GM21528 (cell line): ENCODE measurements at regions not wholly inside any gene's neighbourhood (a gene's known extent, or its start where the extent isn't known, plus 50 kb on each side); places are given as distances from the start of the nearest gene placed in this dataset.
"Not testable (repeated sequence)": the region's sequence is repeated elsewhere in the genome, so short reads cannot be mapped to it uniquely, and the experiment has no call there.

Source experiments
- ATAC-seq: cut with Tn5 transposase; IDR thresholded peaks from one replicate; pipeline ENCODE4 v1.9.1; 2021; ENCODE audit warnings: mild to moderate bottlenecking, moderate library complexity; ENCODE audit not compliant: unreplicated experiment, low FRiP score

DNA sequence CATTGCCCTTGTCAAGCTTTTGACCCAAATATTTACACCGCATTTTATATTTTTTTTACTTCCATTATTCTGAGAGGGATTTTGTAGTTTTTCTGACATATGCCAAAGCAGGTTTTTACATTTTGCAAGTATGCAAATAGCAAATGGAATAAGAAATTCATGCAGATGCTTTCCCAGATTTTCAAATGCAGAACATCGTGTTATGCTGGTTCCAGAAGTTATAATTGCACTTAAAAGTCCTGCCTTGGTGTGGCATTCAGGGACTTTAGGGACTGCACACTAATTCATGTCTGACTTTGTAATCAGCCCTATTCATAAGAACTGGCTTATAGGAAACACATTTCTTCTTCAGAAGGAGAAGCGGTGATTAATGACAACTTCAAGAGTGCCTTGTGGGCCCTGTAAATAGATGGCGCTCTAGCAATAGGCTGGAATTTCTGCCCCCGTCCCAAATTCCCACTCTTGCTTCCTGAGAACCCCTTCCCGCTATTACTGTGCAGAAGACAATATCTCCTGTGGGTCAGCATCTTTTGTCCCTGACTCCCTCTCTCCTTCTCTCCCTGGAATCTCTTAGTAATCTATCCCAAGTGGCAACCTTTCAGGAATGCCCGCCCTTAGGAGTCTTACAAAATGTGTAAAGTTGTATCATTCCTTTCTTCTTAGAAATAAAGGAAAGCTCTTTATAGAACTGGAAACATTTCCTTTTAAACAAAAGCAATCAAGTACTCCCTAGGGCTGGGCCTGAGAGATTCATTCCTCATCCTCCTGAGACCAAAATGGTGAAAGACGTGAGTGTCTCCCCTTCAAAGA lies 264.0 kb downstream of the INHBA start:
- no peak for ATAC-seq

DNA sequence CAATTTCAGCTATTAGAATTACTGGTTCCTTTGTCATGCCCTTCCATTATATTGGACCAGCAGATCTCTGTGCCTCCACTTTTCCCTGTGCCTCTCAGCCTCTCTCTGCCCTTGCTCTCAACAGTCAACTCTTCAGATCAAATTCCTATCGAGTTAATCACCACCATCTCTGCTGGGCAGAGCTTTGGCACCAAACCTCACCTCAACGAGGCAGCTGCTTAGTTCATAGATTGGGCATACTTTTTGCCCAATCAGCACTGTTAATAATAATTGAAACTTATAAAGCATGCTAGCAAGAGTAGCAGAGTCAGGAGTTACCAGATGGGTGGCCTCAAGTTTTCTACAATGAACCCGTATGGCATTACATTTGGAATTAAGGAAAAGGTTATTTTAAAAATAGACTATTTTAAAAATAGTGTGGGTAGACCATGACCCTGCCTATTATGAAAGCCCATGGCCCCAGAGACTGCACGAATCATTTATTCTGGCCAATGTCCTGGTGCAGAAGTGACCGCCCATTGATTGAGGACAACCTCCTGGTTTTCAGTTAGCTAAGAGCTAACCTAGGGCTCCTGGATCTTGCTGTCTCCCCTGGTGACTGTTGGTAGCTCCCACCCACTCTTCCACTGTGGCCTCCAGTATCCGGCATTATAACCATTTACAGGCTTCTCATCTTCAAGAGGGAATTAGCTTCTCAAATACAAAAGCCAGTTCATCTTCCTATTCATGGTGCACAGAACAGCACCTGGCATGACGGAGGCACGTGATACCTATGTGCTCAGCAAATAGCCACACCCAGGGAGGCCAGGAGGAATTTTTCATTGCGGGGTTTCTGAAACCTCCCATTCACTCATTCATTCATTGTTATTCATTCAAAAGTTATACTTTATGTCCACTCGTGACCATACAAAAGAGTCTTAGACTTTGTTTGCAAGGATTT lies 265.4 kb downstream of the INHBA start:
- ATAC-seq = no peak

DNA sequence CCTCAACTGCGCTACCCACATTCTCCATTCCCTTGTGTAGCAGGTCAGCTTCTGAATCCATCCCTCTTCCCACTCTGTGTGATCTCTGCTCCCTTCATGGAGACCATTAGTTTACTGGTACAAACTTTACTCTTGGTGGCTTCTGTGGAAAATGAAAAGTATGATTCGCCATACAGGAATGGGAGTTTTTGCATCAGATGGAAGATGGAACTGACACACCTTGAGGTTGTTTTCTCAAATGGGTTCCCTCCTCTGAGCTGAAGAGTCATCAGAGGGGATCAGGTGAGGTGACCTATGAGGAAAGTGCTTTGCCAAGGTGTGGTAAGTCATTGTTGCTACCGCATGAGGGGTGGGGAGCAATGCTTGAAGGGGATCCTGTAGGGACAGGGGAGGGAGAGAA lies 266.8 kb downstream of the INHBA start:
- no peak for ATAC-seq

DNA sequence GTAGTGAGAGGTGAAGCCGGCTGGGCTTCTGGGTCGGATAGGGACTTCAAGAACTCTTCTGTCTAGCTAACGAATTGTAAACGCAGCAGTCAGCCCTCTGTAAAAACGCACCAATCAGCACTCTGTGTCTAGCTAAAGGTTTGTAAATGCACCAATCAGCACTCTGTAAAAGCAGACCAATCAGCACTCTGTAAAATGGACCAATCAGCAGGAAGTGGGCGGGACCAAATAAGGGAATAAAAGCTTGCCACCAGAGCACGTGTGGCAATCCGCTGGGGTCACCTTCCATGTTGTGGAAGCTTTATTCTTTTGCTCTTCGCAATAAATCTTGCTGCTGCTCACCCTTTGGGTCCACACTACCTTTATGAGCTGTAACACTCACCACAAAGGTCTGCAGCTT lies 267.9 kb downstream of the INHBA start:
- ATAC-seq = not testable (repeated sequence)

DNA sequence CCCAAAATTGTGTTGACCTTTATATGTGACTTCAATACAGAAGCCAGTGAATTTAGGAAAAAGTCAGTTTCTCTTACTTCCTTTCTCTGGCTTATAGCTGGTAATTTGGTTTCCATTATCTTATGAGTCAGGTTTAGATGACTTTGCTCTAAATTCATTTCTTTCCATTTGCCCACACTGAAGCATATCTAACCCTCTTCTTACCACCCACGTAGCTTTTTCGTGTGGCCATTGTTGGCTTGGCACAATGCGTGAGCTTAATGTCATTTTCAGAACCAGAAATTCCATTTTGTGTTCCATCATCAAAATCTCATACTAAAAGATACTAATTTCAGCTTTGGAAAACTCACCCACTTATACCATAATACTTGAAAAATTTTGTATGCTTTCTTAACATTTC lies 271.2 kb downstream of the INHBA start:
- ATAC-seq = no peak

DNA sequence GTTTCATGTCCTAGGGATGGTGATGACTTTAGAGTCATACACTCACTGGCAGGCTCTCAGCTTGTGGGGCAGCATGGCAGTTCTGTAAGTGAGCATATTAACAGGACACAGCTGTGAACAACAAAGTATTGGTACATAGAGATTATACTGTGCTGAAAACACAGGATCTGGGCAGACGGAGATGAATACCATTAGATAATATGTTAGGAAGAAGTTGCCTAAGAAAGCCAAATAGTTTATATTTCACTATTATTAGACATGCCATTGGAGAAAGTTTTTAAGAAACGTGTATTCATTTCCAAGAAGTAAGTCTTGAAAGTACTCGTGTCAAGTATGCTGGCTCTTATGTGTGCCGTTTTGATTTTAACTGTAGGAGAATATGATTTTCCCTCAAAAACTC lies 274.5 kb downstream of the INHBA start:
- ATAC-seq = no peak

DNA sequence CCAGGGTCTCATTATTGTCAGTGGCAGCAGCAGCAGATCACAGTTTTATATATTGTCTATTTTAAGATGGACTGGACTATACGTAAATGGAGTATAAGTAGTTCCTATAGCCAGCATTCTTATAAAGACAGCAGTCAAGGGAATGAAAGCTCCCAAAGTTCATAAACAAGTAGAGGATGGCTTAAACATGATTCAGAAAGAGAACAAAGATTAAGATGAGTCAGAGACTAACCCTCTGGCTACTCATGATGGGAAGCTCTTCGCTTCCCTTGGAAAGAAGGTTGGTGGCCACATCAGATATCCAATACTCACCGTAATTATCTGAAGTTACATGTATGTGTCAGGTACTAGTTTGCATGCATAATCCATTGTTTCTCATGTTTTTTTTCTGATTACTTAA lies 277.0 kb downstream of the INHBA start:
- ATAC-seq = no peak

DNA sequence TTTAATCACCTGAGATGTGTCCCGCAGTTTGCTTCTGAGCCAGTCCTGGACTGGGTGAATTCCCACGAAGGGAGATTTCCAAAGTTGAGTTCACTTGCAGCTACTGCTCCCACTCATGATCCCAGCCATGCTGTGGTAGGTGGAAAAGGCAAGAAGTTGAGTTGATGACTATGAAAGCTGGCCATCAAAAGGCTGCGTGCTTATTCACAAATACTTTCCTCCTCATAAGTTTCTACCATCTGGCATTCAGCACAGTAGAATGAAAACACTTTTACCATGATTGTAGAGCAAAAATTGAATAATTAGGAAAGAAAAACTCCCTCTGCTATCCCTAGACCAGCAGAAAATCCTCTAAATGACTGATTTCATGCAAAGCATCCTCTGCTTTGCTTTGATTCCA lies 281.8 kb downstream of the INHBA start:
- ATAC-seq = no peak

DNA sequence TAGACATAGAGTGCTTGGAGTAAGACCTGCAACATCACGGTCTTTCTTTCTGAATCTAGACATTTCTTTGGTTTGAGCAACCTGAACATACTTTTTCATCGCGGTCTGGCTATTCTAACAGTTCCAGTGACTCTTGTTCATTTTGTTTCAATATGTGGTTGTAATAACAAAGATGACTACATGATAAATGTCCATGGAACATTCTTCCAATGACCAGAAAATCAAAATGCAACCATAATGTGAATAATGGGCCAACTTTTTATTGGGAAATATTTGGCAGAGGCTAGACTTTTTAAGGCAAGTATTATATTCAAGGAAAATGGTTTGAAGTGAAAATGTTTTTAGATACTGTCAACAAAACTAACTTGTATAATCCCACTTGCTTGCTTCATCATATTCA lies 282.5 kb downstream of the INHBA start:
- no peak for ATAC-seq

DNA sequence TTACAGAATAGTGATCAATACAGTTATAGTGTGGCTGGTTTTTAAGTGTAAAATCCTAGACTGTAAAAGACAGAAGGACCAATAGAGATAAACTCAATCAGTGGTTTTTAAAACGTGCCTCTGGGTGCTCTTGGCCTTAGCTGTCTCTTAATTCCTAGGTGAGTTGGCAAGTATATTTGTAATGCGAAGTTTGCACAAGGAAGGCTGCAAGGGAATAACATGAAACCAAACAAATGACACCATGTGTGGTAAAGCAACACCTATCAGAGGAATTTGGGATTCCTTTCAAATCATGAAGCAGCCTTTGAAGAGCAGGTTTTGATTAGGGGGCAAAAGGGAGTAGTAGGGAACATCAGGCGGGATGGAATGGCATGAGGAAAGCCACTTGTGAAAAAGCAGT lies 284.6 kb downstream of the INHBA start:
- no peak for ATAC-seq

DNA sequence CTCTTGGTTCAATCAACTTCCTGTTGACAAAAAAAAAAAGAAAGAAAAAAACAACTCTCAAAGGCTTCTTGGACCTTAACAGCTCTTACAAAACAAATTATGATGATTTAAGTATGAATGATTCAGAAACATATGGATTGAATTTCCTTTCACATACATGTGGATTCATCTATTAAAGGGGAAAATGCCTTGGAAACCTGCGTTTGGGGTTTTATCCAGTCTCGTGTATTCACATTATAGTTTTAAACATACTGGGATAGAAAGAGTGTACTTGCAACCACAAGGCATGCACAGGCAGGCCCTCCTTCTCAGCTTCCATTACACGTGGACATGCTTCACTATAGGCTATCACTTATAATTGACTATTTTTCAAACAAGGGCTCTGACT lies 286.7 kb downstream of the INHBA start:
- no peak for ATAC-seq

DNA sequence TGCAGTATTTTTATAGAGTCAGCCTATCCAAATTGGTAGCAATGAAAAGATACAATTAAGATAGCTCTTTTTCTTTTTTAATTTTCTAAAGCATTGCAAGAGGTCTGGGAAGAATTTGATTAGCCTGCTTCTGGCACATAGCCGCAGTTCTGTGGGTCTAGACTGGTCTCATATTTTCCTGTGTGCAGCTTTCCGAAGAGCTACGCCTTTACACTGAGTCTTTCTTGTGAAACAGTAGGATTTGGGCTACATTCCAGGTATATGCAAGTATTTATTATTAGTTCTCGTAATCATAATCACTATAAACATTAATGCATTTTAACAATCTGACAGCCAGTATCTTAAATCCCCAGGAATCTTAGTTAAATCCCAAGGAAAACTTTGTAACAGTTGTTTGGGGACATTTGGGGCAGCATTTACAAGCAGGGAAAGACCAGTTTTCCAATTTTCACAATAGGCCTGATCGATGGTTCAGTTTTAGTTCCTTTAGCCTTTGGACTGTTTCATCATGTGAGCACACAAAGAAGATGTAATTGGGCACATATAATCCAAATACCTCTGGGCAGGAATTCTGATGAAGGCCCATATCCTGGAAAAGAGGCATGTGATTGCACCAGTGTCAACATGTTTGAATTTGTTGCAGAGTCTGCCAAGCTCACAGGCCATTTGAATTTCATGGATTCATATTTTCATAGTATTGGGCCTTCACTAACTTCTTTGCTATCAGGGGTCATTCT lies 287.3 kb downstream of the INHBA start:
- ATAC-seq = no peak

DNA sequence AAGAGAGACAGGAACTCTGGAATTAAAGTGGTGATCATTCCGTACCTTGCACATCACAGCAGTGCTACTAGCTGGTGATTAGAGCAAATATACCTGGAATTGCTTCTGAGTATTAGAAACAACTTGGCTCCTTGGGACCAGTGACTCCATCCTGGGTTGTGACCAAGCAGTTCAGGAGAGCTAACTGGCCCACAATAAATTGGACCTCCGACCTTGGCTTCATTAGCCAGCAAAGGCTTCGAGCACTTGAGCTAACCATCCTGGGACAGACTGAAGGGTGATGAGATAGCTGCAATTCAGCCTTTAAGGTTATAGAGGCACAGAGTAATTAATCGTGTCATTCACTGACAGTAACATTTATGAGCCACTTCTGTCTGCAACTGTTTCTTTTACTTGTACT lies 287.8 kb downstream of the INHBA start:
- ATAC-seq = no peak

DNA sequence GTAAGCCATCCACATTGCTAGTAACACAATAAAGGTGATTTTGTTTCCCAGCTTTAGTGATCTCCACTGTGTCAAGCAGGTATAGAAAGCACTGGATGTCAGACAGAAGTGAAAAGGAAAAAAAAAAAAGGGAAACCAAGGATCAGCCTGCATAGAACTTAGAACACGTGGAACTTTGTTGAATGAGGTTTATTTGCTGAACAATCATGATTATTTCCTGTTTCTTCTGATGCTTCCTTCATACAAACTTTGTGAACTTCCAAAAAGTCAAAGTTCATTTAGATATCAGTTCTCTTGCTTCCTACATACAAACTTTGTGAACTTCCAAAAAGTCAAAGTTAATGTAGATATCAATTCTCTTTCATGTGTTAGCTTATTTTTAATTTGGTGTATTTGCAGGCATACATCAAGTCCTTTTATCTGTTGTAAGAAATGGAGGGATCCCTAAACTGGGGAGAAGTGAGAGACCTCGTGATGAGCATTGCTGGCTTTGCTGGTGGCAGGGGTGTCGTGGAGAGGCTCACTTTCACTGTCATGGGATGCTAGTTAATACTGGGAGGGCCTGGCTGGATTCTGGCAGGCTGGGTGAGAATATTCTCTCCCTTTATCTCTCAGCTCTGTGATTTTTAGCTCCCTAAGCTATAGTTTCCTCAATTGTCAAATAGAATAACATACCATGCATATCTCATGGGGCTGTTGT lies 298.4 kb downstream of the INHBA start:
- ATAC-seq = no peak

DNA sequence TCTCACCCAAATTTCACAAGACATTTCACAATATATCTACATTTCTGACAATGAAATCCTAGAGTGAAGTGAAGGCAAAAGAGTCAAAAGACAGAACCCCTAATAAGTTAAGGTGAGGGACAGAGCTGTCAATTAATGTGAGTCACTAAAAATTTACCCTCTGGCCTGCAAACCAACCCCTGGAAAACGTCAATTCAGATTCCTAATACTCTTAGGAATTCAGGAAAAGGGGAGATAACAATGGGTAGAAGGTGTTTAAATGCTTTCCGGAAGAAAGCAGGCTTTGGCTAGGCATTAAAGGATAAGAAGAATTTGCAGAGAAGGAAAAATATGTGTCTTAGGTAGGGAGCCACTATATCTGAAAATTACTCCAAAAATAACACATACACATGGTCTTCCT lies 299.6 kb downstream of the INHBA start:
- no peak for ATAC-seq

DNA sequence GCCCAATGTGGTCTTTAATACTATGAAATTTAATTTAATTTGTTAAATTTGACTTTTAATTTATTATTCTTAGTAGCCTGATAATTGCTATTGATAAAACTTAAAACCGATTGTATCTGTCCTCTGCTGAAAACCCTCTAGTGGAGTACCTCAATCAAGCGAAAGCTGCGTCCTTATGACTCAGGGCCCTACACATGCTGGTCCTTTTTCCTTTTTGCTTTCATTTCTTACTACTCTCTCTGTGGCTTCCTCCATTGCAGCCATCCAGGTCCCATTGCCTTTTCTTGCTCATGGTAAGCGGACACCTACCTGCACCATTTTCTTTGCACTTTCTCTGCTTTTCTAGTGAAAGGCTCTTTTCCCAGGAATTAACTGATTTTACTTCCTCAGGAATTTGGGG lies 301.1 kb downstream of the INHBA start:
- ATAC-seq = no peak

DNA sequence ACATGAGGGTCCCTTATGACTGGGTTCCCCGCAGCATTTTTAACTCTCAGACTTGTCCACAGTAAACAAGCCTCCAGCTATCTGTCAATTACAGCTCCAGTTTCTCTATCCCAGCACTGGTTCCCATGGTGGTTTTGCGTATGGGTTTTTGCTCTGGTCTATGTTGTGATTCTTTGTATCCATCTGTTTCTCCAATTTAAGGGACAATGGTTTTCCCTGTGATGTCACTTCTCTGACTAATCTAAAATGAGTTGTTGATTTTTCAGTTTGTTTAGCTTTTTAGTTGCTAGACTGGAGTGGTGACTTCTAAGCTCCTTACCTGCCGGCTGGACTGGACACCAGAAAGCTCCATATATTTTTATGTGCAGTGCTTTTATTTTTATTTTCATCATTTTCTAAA lies 303.7 kb downstream of the INHBA start:
- ATAC-seq = no peak

DNA sequence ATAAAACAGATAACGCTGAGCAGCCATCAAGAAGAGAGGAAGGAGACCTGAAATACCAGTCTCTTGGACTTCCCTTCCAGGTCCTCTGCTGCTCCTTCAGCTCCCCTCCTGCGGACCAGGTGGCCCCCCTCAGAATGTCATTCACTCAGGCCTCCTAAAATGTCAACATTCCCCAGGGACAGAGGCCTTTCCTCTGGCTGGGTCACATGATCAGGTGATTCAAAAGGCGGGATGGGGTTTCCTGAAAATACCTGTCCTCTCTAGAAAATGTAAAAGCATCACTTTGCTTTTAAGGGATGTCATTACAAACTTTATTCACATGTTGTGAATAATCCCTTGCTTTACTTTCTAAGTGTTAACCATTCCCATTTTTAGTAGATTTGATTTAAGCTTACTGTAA lies 311.1 kb downstream of the INHBA start:
- no peak for ATAC-seq

DNA sequence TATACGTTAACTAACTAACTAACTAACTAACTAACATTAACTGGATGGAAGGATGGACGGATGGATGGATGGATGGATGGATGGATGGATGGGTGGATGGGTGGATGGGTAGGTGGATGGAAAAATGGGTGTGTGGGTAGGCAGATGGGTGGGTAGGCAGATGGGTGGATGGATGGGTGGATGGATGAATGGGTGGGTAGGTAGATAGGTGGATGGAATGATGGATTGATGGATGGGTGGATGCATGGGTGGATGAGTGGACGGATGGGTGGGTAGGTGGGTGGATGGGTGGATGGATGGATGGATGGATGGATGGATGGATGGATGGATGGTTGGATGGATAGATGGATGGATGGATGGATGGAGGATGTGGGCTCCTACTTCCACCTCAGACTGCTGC lies 314.0 kb downstream of the INHBA start:
- ATAC-seq = not testable (repeated sequence)

DNA sequence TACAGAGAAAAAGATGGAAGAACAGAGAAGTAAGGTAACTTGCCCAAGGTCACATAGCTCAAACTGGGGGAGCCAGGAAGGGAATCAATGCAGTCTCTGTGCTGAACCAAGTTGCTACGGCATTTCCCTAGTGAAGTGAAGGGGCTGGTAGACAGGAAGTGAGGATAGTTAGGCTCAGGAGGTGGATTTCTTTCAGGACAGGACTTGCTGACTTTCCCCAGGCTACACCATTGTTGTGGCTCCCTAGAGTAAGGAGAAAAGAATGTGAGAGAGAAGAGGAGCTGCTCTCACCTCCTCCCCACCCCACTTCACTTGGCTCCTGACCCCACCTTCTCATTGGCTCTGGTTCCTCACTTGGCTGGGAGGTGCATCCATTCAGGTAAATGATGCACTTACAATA lies 316.9 kb downstream of the INHBA start:
- ATAC-seq = no peak

DNA sequence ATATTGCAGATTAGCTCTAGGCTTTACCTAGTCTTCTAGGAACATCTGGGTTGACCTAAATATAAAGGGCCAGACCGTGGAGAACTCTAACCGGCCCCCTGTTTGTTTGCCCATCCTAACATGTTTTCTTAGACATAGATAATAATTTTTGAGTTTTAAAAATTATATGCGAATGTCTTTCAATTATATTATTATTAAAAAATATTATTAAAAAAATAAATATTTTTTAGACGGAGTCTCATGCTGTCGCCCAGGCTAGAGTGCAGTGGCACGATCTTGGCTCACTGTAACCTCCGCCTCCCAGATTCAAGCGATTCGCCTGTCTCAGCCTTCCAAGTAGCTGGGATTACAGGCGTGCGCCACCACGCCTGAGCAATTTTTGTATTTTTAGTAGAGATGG lies 318.5 kb downstream of the INHBA start:
- no peak for ATAC-seq
